Right kidney (tissue), 1 donor: ENCODE measurements at regions not wholly inside any gene's neighbourhood (a gene's known extent, or its start where the extent isn't known, plus 50 kb on each side); places are given as distances from the start of the nearest gene placed in this dataset.

Experiments
- DNase-seq: peaks from one replicate; pipeline ENCODE4 v3.0.0-alpha.2; 2016

- DNase-seq: no peak
Measured at GRCh38 chr12:92030618-92031017, 115.0 kb downstream of the BTG1 start.

GRCh38 chr12:92029902-92030586 is 115.6 kb downstream of the BTG1 start:
- no peak for DNase-seq

GRCh38 chr12:92029136-92029535 is 116.5 kb downstream of the BTG1 start:
- no peak for DNase-seq

DNA sequence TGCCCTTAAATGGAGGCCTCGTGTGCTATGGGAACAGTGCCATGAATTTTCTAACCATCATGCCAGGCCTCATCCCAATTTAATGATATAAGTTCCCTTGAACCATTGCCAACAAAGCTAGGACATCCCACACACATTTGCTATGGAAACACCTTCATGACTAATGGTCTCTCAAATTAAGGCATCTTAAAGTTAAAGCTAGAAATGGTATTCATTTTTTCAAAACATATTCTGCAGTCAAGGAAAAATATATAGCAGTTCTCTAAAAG is 117.3 kb downstream of the BTG1 start:
- DNase-seq: no peak

DNA sequence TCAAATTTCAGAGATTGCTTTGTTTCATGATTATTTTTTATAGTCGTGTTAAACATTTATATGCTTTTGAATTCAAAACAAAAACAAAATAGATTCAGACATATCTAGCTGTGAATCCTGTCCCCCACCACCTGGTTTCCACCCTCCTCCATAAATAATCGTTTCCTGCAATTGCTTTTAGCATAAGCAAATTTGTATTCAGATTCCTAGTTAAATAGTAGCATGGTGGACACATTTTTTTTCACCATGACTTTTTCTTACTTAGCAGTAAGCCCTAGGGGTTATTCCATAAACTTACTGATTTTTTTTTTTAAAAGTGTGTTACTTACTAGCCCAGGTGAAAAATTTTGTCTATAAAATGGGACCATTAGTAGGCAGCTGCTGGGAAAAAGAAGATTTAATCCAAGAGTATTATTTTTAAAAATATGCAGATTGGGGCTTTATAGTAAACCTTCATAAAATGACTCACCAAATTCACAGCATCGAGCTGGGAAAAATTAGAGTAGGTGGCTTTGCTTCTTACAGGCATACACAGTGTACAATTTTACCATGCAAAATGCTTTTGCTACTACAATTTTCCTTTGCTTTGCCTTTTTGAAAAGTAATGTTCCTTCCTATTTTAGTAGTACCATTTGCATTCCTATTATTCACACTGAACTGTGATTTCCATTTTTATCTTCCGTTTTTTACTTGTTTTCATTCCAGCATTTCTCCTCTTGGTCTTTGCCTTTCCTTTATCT is 117.8 kb downstream of the BTG1 start:
- no peak for DNase-seq

- DNase-seq: no peak
Measured at GRCh38 chr12:92027243-92027642, 118.4 kb downstream of the BTG1 start.

DNA sequence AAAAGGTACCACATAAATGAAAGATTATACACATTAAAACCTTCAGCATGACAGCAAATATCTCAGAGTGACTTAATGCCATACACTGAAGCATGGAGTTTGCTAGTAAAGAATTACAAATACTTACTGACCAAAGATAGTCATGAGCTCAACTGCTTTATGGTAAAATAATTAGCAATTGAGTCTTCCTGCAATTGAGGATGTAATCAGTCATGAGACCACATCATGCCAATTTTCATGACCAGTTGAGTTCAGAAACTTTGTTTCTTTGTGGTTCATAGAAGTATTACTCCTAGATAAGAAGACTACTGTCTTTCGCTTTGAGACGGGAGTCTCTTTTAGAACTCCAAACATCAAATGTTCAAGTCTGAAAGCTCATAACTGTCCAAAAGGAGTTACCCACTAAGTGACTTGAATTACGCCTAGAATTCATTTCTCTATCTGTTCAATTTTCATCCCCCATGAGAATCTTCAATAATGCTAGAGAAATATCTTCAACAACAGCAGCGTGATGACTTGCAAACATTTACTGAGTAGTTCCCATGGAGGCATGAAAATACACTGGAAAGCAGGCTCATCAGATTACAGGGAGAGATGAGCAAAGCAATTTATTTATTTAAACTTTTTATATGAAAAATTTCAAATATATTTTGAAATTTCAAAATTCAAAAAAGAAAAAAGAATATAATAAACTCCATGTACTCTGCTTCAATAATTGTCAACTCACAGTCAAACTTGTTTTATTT is 120.0 kb downstream of the BTG1 start:
- no peak for DNase-seq

GRCh38 chr12:92022093-92022492 is 123.6 kb downstream of the BTG1 start:
- no peak for DNase-seq

DNA sequence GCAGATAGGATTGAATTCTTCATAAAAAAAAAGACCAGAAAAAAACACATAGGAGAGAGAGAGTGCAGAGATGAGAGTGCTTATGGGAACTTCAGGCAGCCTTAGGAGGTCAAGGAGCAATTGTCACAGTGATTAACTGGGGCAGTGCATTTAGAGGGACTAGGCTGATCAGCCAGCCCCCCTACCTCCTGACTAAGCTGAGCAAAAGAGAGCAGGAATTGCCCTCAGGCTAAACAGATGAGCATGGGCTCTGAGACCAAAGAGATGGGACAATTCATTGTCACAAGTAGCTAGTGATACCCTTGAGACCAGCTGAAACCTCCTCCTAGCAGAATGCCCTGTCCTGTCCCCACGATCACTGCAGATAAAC is 124.0 kb downstream of the BTG1 start:
- DNase-seq: no peak

DNA sequence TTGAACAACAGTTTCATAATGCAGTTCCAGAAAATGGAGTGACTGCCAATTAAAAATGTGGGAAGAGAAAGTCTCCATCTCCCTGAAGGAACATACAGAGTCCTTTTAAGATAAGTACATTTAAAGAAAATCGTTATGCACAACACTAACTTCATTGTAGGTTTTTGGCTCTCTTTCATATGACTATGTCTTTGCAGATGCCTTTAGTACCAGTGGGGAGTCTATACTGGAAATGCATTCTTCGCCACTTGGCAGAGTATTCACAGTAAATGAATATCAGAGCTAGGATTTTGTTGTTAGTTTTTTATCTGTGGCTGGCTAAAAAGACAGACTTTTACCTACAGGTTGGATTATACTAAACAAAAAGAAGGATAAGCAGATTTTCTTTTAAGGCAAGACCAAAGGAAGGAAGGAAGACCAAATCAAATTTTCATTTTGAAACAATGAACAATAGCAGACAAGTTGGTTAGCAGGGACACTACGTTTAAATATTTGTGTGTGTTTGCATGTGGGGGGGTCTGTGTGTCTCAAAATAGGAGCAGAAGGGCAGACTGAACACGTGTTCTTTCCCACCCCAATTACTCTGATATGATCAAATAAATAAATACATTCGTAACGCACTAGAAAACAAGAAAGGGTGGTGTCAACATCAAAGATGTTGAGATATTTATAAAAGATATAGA is 124.5 kb downstream of the BTG1 start:
- DNase-seq: no peak

DNA sequence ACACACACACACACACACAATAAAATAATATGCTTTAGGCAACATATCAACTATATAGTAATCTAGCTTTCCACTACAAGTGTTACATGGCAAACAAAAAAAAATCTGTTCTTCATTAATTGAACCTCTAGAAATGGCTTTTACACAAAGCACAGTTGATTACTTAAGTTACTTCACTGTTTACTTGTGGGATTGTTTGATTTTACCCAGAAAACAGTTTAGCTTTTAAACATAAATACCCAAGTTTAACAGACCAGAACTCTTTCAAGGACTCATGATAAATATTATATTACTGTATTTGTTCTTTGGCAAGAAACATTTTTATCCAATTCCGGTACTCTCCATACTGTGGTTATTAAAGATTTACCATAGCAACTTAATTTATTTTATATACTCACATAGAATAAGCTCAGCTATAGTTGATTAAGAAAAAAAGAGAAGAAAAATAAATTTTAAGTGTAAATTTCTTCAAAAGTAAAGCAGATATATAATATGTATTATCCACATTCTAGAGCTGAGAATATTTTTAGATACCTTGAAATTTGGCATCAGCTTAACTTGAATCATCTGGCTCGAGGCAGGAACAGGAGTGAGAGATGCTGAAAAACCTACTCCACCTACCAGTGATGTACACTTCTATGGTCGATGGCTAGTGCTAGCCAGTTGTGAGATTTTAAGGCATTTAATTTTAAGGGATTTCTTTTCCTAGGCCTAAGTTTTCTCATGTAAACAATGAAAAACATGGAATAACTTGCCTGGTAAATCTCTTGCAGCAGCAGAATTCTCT is 126.0 kb downstream of the BTG1 start:
- DNase-seq: no peak

DNA sequence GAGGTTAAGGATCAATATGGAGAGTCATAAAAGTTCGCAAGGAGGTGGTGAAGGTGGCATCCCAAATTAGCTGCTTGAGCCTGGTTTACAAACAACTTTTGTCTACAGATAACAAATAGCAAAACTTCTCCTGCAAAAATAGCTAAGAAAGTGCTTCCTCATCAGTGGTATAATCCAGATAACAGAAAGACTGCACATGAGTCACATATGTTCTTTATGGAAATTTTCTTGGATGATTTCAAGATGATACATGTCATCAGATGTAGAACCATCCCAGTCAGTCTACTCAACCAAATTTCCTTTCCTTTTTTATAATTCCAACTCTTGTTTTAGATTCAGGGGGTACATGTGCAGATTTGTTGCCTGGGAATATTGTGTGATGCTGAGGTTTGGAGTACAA is 133.0 kb downstream of the BTG1 start:
- no peak for DNase-seq

DNA sequence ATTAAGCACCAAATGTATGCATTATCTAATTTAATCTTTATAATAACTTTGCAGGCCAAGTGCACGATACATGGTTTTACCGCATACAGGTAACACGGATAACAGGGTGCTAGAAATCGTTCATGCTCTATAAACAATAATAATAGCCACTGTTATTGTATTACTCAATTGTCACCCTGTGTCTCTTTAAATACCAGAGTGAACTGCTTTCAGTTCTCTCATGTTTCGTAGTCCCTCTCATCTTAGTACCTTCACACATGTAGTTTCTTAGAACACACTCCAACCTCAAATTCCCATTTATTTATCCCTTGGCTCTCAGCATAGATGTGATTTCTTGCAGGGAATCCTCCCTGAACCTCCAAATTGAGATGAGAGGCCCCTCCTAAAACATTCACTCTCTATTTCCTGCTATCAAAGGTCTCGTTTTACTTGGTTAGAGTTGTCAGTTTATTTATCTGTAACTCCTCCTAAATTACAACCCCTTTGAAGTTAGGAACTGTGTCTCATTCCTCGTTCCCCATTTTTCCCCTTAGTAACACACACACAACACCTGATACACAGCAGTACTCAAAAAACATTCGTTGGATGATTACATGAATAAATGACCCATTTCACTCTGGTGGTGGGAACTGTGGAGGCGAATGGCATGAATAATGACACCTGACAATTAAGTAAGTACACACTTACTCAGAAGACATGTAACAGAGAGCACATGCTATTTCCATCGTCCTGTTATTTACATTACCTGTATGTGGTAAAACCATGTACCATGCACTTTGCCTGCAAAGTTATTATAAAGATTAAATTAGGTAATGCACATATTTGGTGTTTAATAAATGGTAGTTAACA is 134.6 kb downstream of the BTG1 start:
- DNase-seq: no peak

DNA sequence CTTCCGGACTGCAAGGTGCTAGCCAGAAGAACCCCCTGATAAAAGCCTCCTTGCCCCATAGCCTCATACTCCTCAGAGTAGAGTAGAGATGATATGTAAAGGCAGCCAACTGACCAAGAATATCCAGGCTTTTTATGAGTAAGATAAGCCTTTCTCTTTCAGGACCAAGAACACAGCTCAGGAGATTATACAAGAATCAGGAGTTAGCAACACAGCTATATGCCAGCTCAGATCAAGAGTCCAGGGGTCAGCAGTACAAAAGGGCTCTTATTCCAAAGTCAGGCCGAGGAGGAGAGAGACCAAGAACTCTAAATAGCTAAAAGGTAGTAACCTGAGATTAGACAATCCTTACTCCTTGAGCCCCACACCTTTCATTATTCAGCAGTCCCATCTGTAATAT is 135.3 kb downstream of the BTG1 start:
- DNase-seq: no peak

DNA sequence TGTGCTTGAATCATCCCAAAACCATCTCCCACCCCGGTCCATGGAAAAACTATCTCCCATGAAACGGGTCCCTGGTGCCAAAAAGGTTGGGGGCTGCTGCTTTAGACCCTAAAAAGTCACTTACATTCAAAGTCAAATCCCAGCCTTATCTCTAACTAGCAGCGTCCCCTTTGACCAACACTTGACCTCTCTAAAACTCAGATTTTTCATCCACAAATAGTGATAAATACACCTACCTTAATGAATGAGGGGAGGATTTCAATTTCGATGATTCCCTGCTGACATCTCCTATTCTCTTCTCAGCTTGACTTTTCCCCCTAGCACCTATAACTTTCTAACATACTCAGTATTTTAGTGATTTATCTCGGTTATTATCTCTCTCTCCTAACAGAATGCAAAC is 137.3 kb downstream of the BTG1 start:
- DNase-seq: no peak

- no peak for DNase-seq
Measured at GRCh38 chr12:92007787-92008186, 137.9 kb downstream of the BTG1 start.

DNA sequence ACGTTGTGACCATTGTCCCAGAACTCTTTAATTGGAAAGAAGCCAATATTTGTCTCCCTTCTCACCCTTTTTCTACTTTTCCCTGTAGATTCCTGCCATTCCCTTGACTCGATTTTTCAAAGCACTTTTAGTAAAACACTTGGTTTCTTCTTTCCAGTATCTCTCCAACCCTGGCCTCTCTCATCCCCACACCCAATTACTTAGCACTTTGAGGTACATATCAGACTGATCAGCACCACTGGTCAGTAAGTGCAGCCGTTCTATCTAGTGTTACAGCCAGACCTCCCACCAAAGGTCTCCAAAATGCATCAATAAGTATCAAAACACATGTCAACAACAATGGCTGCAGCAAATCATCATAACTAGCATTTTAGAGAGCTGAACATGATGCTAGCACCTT is 141.9 kb downstream of the BTG1 start:
- DNase-seq: no peak

GRCh38 chr12:92002673-92003382 is 142.8 kb downstream of the BTG1 start:
- DNase-seq: no peak

DNA sequence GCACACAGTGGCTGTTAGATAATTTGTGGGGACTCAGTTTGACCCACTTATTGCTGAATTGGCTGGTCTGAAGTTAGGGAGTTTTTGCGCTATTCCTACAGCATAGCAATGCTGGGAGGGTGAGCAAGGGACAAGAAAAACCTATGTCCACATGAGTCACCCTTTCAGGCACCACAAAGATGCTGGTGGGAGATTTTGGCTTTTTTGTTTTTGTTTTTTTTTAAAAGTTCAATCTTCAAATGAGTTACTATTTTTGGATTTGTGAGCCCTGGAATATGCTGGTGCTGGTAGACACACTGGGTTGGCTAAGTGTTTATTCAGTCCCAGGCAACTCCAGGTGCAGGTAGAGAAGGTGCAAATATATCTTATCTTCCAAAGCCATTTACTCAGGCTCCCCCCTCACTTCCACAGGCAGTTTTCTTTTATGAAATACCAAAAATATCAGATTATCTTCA is 143.4 kb downstream of the BTG1 start:
- no peak for DNase-seq

DNA sequence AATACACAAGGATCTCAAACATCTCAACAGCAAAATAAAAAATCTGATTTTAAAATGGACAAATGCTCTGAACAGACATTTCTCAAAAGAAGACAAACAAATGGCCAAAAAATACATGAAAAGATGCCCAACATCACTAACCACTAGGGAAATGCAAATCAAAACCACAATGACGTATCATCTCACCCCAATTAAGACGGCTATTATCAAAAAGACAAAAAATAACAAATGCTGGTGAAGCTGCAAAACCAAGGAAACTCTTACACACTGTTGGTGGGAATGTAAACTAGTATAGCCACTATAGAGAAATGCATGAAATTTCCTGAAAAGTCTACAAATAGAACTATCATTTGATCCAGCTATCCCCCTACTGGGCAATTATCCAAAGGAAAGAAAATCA is 145.0 kb downstream of the BTG1 start:
- no peak for DNase-seq

DNA sequence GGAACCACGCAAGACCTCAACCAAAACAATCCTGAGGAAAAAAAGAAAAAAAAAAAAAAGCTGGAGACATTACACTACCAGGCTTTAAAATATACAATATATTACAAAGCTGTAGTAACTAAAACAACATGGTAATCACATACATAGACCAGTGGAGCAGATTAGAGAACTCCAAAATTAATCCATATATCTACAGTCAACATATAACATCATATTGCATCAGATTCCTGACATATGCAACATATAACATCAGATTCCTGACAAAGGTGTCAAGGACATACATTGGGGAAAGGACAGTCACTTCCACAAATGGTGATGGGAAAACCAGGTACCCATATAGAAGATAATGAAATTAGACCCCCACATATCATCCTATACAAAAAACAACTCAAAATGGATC is 145.8 kb downstream of the BTG1 start:
- DNase-seq: no peak
